Epithelial cell of proximal tubule (primary cell): ENCODE measurements at regions not wholly inside any gene's neighbourhood (a gene's known extent, or its start where the extent isn't known, plus 50 kb on each side); places are given as distances from the start of the nearest gene placed in this dataset.

Experiments used
- DNase-seq: peaks from one replicate; pipeline ENCODE4 v3.0.0-alpha.2; 2011; ENCODE audit warnings: low read depth
- H3K4me3 ChIP-seq: 2 replicates; pipeline ENCODE4 v1.5.1; 2011; ENCODE audit warnings: low read depth, mild to moderate bottlenecking, low read length
- CTCF ChIP-seq: conservative IDR thresholded peaks from 2 replicates; pipeline ENCODE4 v1.5.1; 2012; ENCODE audit warnings: low read depth, mild to moderate bottlenecking, low read length

GRCh38 chr5:104187656-104188055 is 625.1 kb upstream of the NUDT12 start:
- no peak for TF ChIP-seq CTCF
- H3K4me3 ChIP-seq: no peak overlapping the region
- DNase-seq: no peak

GRCh38 chr5:104186510-104186909 is 623.9 kb upstream of the NUDT12 start:
- no peak overlapping the region for H3K4me3 ChIP-seq
- no peak for TF ChIP-seq CTCF
- no peak for DNase-seq

- no peak for TF ChIP-seq CTCF
- no peak overlapping the region for H3K4me3 ChIP-seq
- peak; percentile 3 for DNase-seq
Measured at GRCh38 chr5:104186100-104186499, 623.5 kb upstream of the NUDT12 start.

- no peak for TF ChIP-seq CTCF
- DNase-seq: no peak
- no peak overlapping the region for H3K4me3 ChIP-seq
Measured at GRCh38 chr5:104184264-104184663, 621.7 kb upstream of the NUDT12 start.

- DNase-seq: peak; percentile 27
- TF ChIP-seq CTCF: peak; percentile 66
- H3K4me3 ChIP-seq: no peak overlapping the region
Measured at GRCh38 chr5:104178829-104179456, 616.4 kb upstream of the NUDT12 start.

- H3K4me3 ChIP-seq: no peak overlapping the region
- DNase-seq: no peak
- no peak for TF ChIP-seq CTCF
Measured at GRCh38 chr5:104178066-104178465, 615.5 kb upstream of the NUDT12 start.

GRCh38 chr5:104177651-104178050 is 615.1 kb upstream of the NUDT12 start:
- H3K4me3 ChIP-seq: no peak overlapping the region
- no peak for TF ChIP-seq CTCF

More at GRCh38 chr5:104177651-104178050, 615.1 kb upstream of the NUDT12 start:
- no peak for DNase-seq
